ENCODE measurements at regions not wholly inside any gene's neighbourhood (a gene's known extent, or its start where the extent isn't known, plus 50 kb on each side); places are given as distances from the start of the nearest gene placed in this dataset.
"Not testable (repeated sequence)": the region's sequence is repeated elsewhere in the genome, so short reads cannot be mapped to it uniquely, and the experiment has no call there.

GRCh38 chr2:118611691-118612090 lies 235.8 kb downstream of the EN1 start:
- no peak for DNase-seq

- DNase-seq: no peak
Observed at GRCh38 chr2:118609138-118609537, 238.3 kb downstream of the EN1 start.

- peak; percentile 50 for DNase-seq
Observed at GRCh38 chr2:118607641-118608040, 239.8 kb downstream of the EN1 start.

- no peak for DNase-seq
Observed at GRCh38 chr2:118604811-118605210, 242.6 kb downstream of the EN1 start.

GRCh38 chr2:118604371-118604770 lies 243.1 kb downstream of the EN1 start:
- DNase-seq: no peak

GRCh38 chr2:118599141-118599540 lies 248.3 kb downstream of the EN1 start:
- no peak for DNase-seq

- DNase-seq: no peak
Observed at GRCh38 chr2:118596620-118597019, 250.8 kb downstream of the EN1 start.

- no peak for DNase-seq
Observed at GRCh38 chr2:118593257-118593656, 254.2 kb downstream of the EN1 start.

- no peak for DNase-seq
Observed at GRCh38 chr2:118591223-118591622, 256.2 kb downstream of the EN1 start.

GRCh38 chr2:118589721-118590120 lies 257.7 kb downstream of the EN1 start:
- DNase-seq: no peak

- no peak for DNase-seq
Observed at GRCh38 chr2:118588850-118589249, 258.6 kb downstream of the EN1 start.

- DNase-seq: no peak
Observed at GRCh38 chr2:118586312-118586711, 261.1 kb downstream of the EN1 start.

- no peak for DNase-seq
Observed at GRCh38 chr2:118584877-118585276, 262.6 kb downstream of the EN1 start.

- DNase-seq: no peak
Observed at GRCh38 chr2:118584062-118584749, 263.2 kb downstream of the EN1 start.

- DNase-seq: no peak
Observed at GRCh38 chr2:118582058-118582457, 265.4 kb downstream of the EN1 start.

- no peak for DNase-seq
Observed at GRCh38 chr2:118580651-118581050, 266.8 kb downstream of the EN1 start.

- DNase-seq: no peak
Observed at GRCh38 chr2:118580107-118580506, 267.3 kb downstream of the EN1 start.

- no peak for DNase-seq
Observed at GRCh38 chr2:118577202-118577601, 270.2 kb downstream of the EN1 start.

GRCh38 chr2:118576109-118576855 lies 271.2 kb downstream of the EN1 start:
- no peak for DNase-seq

- not testable (repeated sequence) for DNase-seq
Observed at GRCh38 chr2:118572380-118572779, 275.1 kb downstream of the EN1 start.

- DNase-seq: peak; percentile 15
Observed at GRCh38 chr2:118569876-118570535, 277.4 kb downstream of the EN1 start.

GRCh38 chr2:118568700-118569099 lies 278.7 kb downstream of the EN1 start:
- DNase-seq: no peak

- DNase-seq: peak; percentile 47
Observed at GRCh38 chr2:118565786-118566540, 281.5 kb downstream of the EN1 start.
